ENCODE measurements at regions not wholly inside any gene's neighbourhood (a gene's known extent, or its start where the extent isn't known, plus 50 kb on each side); places are given as distances from the start of the nearest gene placed in this dataset.

DNA sequence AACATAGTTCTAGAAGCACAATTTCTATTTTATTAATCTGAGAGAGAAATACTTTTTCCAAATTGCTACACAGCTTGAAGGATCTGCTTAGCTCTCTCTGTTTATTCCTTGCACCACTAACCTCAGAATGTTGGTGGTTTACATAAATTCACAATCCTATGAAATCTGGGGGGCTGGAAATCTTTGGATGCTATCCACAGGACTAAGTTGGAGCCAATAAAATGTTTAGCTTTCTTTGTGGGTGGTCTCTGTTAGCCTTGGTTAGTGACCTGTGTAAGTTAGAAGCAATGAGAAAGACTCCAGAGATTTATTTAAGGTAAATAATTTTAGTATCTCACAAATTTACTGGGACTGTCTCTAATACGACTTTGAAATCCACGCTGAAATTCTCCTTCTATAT, 418.1 kb downstream of the ADGRL2 start:
- TF ChIP-seq POLR2AphosphoS5 (IDR thresholded peaks at IDR 0.05; ENCODE audit: borderline replicate concordance, low read depth, low read length) (no peak), EZH2 (IDR thresholded peaks at IDR 0.05) (no peak), FOXP2 (optimal IDR thresholded peaks at IDR 0.05; ENCODE audit: control extremely low read depth, extremely low read length, insufficient read depth) (no peak)

Measured in SK-N-MC (cell line).